ENCODE measurements at regions not wholly inside any gene's neighbourhood (a gene's known extent, or its start where the extent isn't known, plus 50 kb on each side); places are given as distances from the start of the nearest gene placed in this dataset.

- TF ChIP-seq, protein P1, sequence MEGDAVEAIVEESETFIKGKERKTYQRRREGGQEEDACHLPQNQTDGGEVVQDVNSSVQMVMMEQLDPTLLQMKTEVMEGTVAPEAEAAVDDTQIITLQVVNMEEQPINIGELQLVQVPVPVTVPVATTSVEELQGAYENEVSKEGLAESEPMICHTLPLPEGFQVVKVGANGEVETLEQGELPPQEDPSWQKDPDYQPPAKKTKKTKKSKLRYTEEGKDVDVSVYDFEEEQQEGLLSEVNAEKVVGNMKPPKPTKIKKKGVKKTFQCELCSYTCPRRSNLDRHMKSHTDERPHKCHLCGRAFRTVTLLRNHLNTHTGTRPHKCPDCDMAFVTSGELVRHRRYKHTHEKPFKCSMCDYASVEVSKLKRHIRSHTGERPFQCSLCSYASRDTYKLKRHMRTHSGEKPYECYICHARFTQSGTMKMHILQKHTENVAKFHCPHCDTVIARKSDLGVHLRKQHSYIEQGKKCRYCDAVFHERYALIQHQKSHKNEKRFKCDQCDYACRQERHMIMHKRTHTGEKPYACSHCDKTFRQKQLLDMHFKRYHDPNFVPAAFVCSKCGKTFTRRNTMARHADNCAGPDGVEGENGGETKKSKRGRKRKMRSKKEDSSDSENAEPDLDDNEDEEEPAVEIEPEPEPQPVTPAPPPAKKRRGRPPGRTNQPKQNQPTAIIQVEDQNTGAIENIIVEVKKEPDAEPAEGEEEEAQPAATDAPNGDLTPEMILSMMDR (IDR thresholded peaks at IDR 0.05; ENCODE audit: low read depth, low read length, missing control alignments): no peak
- in situ Hi-C loops (cut with HindIII; ENCODE audit: low sequenced_read_pairs): no loop called here
- no peak overlapping the region for H3K4me3 ChIP-seq (ENCODE audit: low read depth, low read length)
- no peak for DNase-seq (ENCODE audit: low read depth)
Measured at GRCh38 chr18:78576967-78577366, 402.7 kb upstream of the SALL3 start.

DNA sequence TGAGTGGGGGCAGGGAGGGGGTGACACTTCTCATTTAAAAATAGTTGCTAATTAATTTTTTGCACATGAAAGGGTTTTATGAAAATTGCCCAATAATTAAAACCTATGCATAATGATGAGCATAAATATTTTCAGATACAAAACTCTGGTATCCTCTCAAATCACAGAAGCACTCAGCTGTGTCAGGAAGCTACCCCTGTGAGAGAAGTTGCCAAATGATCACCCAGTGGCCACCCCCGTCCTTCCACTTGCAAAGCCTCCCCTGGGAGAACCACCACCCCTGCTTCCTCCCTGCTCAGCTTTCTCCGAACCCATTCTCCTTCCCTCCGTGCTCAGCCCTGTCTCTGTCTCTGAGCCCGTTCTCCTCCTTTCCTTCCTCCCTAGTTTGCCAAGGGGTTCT, 400.2 kb upstream of the SALL3 start:
- TF ChIP-seq, protein P1 (IDR thresholded peaks at IDR 0.05; ENCODE audit: low read depth, low read length, missing control alignments): no peak
- in situ Hi-C loops (cut with HindIII; ENCODE audit: low sequenced_read_pairs): no loop called here
- no peak for DNase-seq (ENCODE audit: low read depth)
- no peak overlapping the region for H3K4me3 ChIP-seq (ENCODE audit: low read depth, low read length)

- in situ Hi-C loops (cut with HindIII; ENCODE audit: low sequenced_read_pairs): no loop called here
- no peak for DNase-seq (ENCODE audit: low read depth)
- no peak overlapping the region for H3K4me3 ChIP-seq (ENCODE audit: low read depth, low read length)
- TF ChIP-seq, protein P1 (IDR thresholded peaks at IDR 0.05; ENCODE audit: low read depth, low read length, missing control alignments): no peak
Measured at GRCh38 chr18:78579854-78580577, 399.6 kb upstream of the SALL3 start.

GRCh38 chr18:78580835-78581339, 398.7 kb upstream of the SALL3 start:
- TF ChIP-seq, protein P1 (IDR thresholded peaks at IDR 0.05; ENCODE audit: low read depth, low read length, missing control alignments): no peak
- no peak overlapping the region for H3K4me3 ChIP-seq (ENCODE audit: low read depth, low read length)
- in situ Hi-C loops (cut with HindIII; ENCODE audit: low sequenced_read_pairs): no loop called here
- no peak for DNase-seq (ENCODE audit: low read depth)

DNA sequence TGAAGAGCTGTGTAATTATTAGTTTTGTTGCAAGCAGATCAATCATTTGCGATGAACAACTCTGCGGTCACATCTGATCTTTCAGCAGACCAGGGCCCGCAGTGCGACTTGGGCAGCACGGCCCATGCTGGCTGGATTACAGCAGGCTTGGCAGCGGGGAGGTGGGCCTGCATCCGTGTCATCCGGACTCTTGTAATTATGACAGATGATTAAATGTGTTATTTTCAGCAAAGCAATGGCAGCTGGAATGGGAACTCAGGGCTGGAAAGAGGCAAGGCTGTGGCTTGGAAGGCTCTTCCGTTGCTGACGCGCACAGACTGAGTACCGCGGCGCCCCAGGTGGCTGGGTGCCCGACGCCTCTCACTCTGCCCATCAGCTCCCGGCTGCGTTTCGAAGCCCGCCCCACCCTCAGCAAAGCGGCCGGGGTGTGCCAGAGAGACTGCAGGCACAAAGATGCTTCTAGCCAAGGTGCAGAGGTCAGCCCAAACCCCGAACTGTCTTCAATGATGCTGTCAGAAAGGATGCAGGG, 397.4 kb upstream of the SALL3 start:
- DNase-seq (ENCODE audit: low read depth): no peak
- TF ChIP-seq, protein P1 (IDR thresholded peaks at IDR 0.05; ENCODE audit: low read depth, low read length, missing control alignments): no peak
- in situ Hi-C loops (cut with HindIII; ENCODE audit: low sequenced_read_pairs): no loop called here
- H3K4me3 ChIP-seq (ENCODE audit: low read depth, low read length): no peak overlapping the region

DNA sequence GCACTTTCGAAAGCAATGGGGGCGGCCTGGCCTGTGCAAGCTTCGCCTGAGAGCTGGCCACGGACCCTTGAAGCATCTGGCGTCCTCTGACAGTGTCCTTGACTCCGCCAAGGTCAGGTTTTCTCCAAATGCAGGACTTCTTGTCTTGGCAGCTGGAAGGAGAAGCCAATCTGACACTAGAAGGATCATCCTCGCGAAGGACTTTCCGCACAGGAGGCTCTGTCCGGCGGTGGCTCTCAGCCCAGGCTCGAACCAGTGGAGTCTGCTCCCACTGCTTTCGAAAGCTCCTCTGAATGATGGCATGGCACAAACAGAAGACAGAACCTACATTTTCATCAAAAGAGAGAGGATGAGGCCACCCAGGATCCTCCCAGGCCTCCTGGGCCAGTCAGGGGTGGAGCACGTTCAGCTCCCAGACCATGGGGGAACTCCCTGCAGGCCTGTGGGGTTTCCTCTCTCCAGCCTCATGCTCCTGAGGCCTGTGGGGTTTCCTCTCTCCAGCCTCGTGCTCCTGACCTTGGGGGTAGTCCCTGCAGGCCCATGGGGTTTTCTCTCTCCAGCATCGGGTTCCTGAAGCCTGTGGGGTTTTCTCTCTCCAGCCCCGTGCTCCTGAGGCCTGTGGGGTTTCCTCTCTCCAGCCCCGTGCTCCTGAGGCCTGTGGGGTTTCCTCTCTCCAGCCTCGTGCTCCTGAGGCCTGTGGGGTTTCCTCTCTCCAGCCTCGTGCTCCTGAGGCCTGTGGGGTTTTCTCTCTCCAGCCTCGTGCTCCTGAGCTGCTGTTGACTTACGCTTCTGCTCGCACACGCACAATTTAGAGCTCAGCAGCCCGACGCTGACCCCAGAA, 396.5 kb upstream of the SALL3 start:
- in situ Hi-C loops (cut with HindIII; ENCODE audit: low sequenced_read_pairs): no loop called here
- H3K4me3 ChIP-seq (ENCODE audit: low read depth, low read length): no peak overlapping the region
- no peak for DNase-seq (ENCODE audit: low read depth)
- TF ChIP-seq, protein P1 (IDR thresholded peaks at IDR 0.05; ENCODE audit: low read depth, low read length, missing control alignments): no peak

Measured in astrocyte of the cerebellum (primary cell).